ENCODE measurements at regions not wholly inside any gene's neighbourhood (a gene's known extent, or its start where the extent isn't known, plus 50 kb on each side); places are given as distances from the start of the nearest gene placed in this dataset.

DNA sequence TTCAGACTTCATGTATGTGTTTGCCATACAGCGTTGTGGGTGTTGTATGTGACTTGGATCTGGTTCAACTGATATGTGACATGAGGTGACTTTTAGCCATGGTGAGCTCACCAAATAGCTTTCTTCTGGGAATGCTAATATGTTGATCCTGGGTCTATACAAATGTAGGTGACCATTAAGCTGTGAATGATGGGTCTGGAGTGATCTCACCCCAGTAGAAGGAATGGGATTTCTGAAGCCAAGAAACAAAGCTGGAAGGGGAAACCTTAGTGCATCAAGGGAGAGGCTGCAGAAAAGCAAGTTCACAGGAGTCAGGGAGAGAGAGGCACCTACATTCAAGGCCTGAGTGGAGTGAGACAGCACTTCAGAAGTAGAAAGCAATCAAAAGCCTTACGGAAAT, 421.0 kb upstream of the THRB start:
- peaks cover 0 to 12% (median 2%) of the 10 kb centered on the region in 7 donors for H3K9me3 Mint-ChIP-seq
- TF ChIP-seq, protein P1, sequence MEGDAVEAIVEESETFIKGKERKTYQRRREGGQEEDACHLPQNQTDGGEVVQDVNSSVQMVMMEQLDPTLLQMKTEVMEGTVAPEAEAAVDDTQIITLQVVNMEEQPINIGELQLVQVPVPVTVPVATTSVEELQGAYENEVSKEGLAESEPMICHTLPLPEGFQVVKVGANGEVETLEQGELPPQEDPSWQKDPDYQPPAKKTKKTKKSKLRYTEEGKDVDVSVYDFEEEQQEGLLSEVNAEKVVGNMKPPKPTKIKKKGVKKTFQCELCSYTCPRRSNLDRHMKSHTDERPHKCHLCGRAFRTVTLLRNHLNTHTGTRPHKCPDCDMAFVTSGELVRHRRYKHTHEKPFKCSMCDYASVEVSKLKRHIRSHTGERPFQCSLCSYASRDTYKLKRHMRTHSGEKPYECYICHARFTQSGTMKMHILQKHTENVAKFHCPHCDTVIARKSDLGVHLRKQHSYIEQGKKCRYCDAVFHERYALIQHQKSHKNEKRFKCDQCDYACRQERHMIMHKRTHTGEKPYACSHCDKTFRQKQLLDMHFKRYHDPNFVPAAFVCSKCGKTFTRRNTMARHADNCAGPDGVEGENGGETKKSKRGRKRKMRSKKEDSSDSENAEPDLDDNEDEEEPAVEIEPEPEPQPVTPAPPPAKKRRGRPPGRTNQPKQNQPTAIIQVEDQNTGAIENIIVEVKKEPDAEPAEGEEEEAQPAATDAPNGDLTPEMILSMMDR (IDR thresholded peaks at IDR 0.05) = no peak
- H3K36me3 Mint-ChIP-seq = no peaks in the 10 kb centered on the region
- no peaks in the 10 kb centered on the region for H3K27me3 ChIP-seq (ENCODE audit: control insufficient read depth in 2 of 2, insufficient read depth in 2 of 2, low read length in 2 of 2)
- H3K79me2 ChIP-seq (ENCODE audit: insufficient read depth, low read length) = no peaks in the 10 kb centered on the region
- no peaks in the 10 kb centered on the region for H3K36me3 ChIP-seq (replicated peaks in 1 of 2; ENCODE audit: control insufficient read depth in 1 of 2, insufficient read depth in 2 of 2, low read length in 2 of 2)
- no peaks in the 10 kb centered on the region for H3K4me1 Mint-ChIP-seq
- H3K27ac ChIP-seq (ENCODE audit: low read depth in 1 of 2, low read length in 2 of 2) = no peak overlapping the region
- H4K20me1 ChIP-seq (ENCODE audit: insufficient read depth, low read length) = no peaks in the 10 kb centered on the region
- no peak overlapping the region for H3K4me3 Mint-ChIP-seq
- no peaks in the 10 kb centered on the region for H3K4me1 ChIP-seq (ENCODE audit: control insufficient read depth in 1 of 2, insufficient read depth in 2 of 2, low read length in 2 of 2)
- no peak overlapping the region for H3K27ac Mint-ChIP-seq
- H2AFZ ChIP-seq (ENCODE audit: insufficient read depth, low read depth, low read length, poor library complexity, severe bottlenecking) = no peak overlapping the region
- no peaks in the 10 kb centered on the region for H3K27me3 Mint-ChIP-seq (ENCODE audit: low read depth in 3 of 3)
- H3K4me2 ChIP-seq (replicated peaks; ENCODE audit: extremely low read depth, low read length, poor library complexity, severe bottlenecking) = no peak overlapping the region
- intact Hi-C loops (cut with micrococcal nuclease) = no loop called here
- H3K4me3 ChIP-seq (replicated peaks in 1 of 3; ENCODE audit: low read depth in 2 of 3, low read length in 3 of 3) = no peak overlapping the region
- H3K9me3 ChIP-seq (replicated peaks in 1 of 2; ENCODE audit: control insufficient read depth in 1 of 2, insufficient read depth in 1 of 2, low read length in 2 of 2) = no peaks in the 10 kb centered on the region
- no peak for DNase-seq
- WGBS (ENCODE audit: insufficient coverage) = 90% methylated on average over 1 of the region's 2 CpGs
- H3K9ac ChIP-seq (ENCODE audit: insufficient read depth, low read length, poor library complexity, severe bottlenecking) = no peak overlapping the region

DNA sequence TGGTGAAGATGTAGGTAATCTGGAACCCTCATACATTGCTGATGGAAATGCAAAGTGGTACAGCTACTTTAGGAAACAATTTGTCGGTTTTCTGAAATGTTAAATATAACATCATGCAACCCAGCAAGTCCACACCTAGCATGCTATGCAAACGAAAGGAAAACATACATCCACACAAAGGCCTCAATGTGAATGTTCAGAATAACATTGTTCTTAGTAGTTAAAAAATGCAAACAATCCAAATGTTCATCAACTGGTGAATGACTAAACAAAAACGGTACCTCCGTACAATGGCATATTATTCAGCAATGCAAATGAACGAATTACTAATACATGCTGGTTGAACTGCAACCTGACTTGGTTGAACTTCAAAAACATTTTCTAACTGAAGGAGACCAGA, 423.3 kb upstream of the THRB start:
- H3K27ac Mint-ChIP-seq = no peak overlapping the region
- no peaks in the 10 kb centered on the region for H3K4me1 ChIP-seq (ENCODE audit: control insufficient read depth in 1 of 2, insufficient read depth in 2 of 2, low read length in 2 of 2)
- no peak overlapping the region for H2AFZ ChIP-seq (ENCODE audit: insufficient read depth, low read depth, low read length, poor library complexity, severe bottlenecking)
- intact Hi-C loops (cut with micrococcal nuclease) = no loop called here
- no CpG with 5 or more reads among the region's 5 CpGs for WGBS (ENCODE audit: insufficient coverage)
- H3K4me1 Mint-ChIP-seq = no peaks in the 10 kb centered on the region
- H3K4me3 Mint-ChIP-seq = no peak overlapping the region
- TF ChIP-seq, protein P1 (IDR thresholded peaks at IDR 0.05) = no peak
- H3K9me3 Mint-ChIP-seq = peaks cover 0 to 9% (median 2%) of the 10 kb centered on the region in 7 donors
- H3K4me3 ChIP-seq (replicated peaks in 1 of 3; ENCODE audit: low read depth in 2 of 3, low read length in 3 of 3) = no peak overlapping the region
- H3K27ac ChIP-seq (ENCODE audit: low read depth in 1 of 2, low read length in 2 of 2) = no peak overlapping the region
- no peak overlapping the region for H3K4me2 ChIP-seq (replicated peaks; ENCODE audit: extremely low read depth, low read length, poor library complexity, severe bottlenecking)
- no peak for DNase-seq
- H3K36me3 ChIP-seq (replicated peaks in 1 of 2; ENCODE audit: control insufficient read depth in 1 of 2, insufficient read depth in 2 of 2, low read length in 2 of 2) = no peaks in the 10 kb centered on the region
- no peaks in the 10 kb centered on the region for H3K79me2 ChIP-seq (ENCODE audit: insufficient read depth, low read length)
- no peaks in the 10 kb centered on the region for H3K27me3 ChIP-seq (ENCODE audit: control insufficient read depth in 2 of 2, insufficient read depth in 2 of 2, low read length in 2 of 2)
- no peaks in the 10 kb centered on the region for H4K20me1 ChIP-seq (ENCODE audit: insufficient read depth, low read length)
- no peak overlapping the region for H3K9ac ChIP-seq (ENCODE audit: insufficient read depth, low read length, poor library complexity, severe bottlenecking)
- peaks cover 3 to 4% of the 10 kb centered on the region in 2 donors for H3K9me3 ChIP-seq (replicated peaks in 1 of 2; ENCODE audit: control insufficient read depth in 1 of 2, insufficient read depth in 1 of 2, low read length in 2 of 2)
- H3K36me3 Mint-ChIP-seq = no peaks in the 10 kb centered on the region
- no peaks in the 10 kb centered on the region for H3K27me3 Mint-ChIP-seq (ENCODE audit: low read depth in 3 of 3)

All from CD14-positive monocyte (primary cell).